ENCODE measurements at regions not wholly inside any gene's neighbourhood (a gene's known extent, or its start where the extent isn't known, plus 50 kb on each side); places are given as distances from the start of the nearest gene placed in this dataset.

- TF ChIP-seq EZH2phosphoT487 (IDR thresholded peaks at IDR 0.05; ENCODE audit: insufficient read depth, low read depth): no peak
- TF ChIP-seq EZH2 (IDR thresholded peaks at IDR 0.05; ENCODE audit: insufficient read depth, poor library complexity, severe bottlenecking): no peak
These were observed 1047.3 kb downstream of the MCTP2 start for GRCh38 chr15:95278532-95279245.

Measured in GM23248 (cell line).